HuH-7.5 (cell line): ENCODE measurements at regions not wholly inside any gene's neighbourhood (a gene's known extent, or its start where the extent isn't known, plus 50 kb on each side); places are given as distances from the start of the nearest gene placed in this dataset.

Source experiments
- DNase-seq: peaks from one replicate; pipeline ENCODE4 v3.0.0; 2011; ENCODE audit warnings: low spot score

GRCh38 chr6:54640911-54641310 is 205.7 kb upstream of the FAM83B start:
- no peak for DNase-seq

DNA sequence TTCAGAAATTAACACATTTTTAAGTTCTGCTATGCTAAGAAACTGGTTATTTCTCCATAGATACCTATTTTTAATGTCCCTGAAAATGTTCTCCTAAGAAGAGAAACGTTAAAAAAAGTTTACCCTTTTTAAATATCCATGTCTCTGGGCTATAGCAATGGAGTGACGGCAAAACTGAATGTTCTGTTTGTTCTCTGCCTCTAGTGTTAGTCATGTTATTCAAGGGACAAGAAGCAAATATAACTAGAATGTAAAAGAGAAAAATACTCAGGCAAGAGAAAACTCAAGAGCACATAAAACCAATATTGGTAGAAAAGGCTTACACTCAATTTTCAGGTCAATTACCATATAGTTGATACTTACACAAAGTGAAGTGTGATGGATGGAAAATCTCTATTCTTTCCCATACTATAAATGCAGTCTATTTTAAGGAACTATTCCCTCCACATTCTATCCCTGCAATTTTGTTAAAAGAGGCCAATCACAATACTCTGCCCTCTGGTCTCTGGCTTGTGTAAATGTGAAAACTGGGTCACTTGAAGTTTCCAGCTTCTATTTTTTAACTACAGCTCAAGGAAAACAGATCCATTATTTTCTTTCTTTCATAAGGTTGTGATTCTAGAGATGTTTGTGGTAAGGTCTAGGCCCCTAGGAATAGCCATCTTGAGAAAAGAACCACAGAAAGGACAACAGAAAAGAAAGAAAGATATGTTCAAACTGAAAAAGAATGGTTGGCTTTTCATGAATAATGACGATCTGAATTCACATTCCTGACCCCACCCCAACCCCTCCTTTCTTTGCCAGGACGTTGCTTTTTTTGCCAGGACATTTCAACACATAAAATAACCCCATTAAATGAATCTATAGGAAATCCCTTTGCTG is 200.3 kb upstream of the FAM83B start:
- no peak for DNase-seq

GRCh38 chr6:54646951-54647664 is 199.5 kb upstream of the FAM83B start:
- no peak for DNase-seq

DNA sequence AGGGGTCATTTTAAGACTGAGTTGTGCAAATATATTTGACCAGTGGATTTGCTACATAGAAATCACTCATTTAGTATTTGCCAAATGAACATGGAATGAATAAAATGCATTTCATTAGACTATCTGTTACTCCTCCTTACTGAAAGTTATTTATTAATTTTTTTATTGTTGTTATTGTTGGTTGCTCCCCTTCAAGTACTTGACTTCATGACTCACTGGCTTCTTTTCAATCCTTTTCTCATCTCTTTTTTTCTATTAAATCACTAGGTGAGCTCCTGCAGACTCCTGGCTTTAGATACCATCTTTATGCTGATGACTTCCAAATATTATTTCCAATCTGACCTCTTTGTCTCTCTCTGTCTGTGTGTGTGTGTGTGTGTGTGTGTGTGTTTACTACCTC is 192.2 kb upstream of the FAM83B start:
- DNase-seq, result no peak

DNA sequence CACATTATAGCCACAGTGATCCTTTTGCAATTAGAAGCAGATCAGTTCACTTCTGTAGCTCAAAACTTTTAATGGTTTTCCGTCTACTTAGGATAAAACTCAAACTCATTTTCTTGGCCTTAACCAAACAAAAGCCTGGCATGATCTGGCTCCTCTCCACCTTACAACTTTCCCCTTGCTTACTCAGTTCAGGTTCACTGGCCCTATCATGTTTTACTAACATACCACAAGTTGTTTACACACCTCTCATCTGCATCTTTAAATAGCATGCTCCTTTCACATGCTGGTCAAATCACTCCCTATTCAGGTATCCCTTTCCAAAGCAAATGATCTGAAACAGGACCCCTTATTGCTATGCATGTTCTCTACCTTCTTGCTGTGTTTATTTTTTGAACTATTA is 191.4 kb upstream of the FAM83B start:
- no peak for DNase-seq

DNA sequence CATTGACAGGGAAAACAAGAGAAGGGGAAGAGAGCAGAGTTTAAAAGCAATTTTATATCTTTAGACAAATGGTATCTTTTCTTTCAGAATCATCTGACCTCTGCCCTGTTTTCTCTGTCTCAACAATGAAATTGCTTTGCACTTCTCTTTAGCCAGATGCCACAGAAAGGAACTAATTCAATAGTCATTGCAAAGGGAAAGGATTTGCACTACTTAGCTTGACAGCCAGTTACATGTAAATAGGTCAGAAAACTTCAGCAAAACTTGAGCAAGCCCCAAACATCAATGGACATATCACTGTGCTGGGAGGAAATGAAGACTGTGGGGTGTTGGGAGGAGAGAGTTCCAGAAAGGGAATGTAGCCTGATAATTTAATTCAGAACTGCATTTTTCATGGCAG is 181.3 kb upstream of the FAM83B start:
- no peak for DNase-seq

DNA sequence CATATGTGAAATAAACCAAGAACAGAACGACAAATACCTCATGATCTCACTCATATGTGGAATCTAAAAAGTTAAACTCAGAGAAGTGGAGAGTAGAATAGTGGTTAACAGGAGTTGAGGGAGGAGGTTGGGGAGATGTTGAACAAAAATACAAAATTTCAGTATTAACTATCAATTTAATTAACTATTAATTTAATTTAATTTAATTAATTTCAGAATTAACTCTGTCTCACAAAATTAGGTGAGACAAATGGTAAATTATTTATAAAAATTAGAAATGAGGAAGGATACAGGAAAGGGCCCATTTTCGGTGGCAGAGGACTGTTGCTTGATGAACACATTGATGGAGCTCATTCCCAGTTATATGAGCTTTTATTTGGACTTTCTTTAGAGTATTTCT is 166.0 kb upstream of the FAM83B start:
- DNase-seq, result no peak

DNA sequence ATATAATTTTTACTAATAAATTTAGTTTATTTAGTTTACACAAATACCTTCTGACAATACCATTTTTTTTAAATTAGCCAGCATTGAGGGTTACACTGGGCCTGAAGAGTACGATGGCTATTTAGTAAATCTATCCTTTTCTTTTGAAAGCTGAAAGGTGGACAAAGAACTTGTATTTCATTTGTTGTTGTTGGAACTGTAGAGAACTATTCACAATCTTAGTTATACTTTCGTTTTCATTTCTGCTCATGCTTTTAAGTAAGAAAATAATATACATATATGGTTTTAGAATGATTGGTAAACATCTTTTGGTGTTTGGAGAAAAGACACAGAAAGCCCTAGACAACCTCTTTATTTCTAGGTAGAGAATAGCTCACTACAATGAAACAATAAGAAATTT is 165.3 kb upstream of the FAM83B start:
- DNase-seq, result no peak

DNA sequence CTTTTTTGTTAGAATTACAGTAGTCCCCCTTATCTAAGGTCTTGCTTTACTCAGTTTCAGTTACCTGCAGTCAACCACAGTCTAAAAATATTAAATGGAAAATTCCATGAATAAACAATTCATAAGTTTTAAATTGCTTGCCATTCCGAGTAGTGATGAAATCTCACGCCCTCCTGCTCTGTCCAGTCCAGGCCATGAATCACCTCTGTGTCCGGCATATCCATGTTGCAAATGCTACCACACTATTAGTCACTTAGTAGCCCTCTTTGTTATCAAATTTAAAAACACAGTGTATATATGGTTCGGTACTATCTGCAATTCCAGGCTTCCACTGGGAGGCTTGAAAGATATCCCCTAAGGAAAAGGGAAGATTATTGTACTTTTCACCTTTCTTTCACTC is 164.6 kb upstream of the FAM83B start:
- DNase-seq, result no peak

DNA sequence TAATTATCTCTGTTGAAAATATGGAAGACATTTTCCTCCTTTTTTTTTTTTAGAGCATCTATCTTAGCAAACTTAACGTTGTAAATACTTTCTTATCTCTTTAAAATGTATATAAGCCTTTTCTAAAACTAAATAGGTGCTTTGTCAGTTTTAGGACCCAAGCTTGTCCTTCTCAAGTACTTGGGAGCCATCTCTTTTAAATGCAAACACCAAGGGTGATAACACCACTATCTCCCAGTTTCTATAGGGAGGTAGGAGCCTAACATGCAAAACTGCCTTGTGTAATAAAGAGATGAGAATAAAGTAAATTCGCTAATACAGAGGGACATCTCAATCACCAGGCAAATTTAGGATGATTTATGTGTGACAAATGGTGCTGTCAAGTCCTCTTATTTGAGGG is 157.0 kb upstream of the FAM83B start:
- no peak for DNase-seq

GRCh38 chr6:54690596-54690995 is 156.0 kb upstream of the FAM83B start:
- DNase-seq, result no peak

GRCh38 chr6:54694928-54695532 is 151.5 kb upstream of the FAM83B start:
- DNase-seq, result no peak

- DNase-seq, result no peak
Measured at GRCh38 chr6:54695815-54696214, 150.8 kb upstream of the FAM83B start.

DNA sequence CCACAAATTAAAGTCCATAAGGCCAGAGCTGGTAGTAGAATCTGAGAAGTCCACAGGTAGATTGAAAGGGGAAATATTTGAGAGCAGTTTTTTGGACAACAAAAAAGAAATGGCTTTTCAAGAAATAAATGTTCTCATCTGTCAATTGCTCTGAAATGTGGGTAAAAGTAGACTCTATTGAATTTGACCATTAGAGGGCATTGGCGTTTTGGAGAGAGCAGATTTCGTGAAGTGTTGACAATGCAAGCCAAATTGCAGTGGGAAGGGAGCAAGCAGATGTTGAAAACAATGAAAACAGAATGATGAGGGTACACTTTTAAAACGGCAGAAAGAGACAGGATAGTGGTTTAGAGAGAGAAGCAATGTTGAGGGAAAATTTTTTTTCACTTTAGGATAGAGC is 149.1 kb upstream of the FAM83B start:
- DNase-seq, result no peak

DNA sequence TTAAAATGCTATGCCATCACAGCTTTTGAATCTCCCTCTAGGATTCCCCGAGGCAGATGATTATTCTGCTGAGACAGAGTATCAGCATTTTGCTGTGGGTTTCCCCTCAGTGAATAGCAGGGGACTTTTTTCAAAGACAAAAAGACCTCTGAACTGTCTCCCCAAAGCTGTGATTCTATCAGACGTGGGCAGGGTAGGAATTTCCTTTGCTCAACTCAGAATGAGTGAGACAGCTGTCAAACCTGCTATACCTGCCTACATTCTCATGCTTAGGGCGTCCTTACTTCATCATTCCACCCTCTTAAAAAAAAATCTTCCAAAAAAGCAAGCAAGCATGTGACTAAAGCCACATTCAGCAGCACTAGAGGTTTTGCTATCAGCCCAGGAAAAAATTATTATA is 147.6 kb upstream of the FAM83B start:
- no peak for DNase-seq

GRCh38 chr6:54700158-54700557 is 146.4 kb upstream of the FAM83B start:
- no peak for DNase-seq

DNA sequence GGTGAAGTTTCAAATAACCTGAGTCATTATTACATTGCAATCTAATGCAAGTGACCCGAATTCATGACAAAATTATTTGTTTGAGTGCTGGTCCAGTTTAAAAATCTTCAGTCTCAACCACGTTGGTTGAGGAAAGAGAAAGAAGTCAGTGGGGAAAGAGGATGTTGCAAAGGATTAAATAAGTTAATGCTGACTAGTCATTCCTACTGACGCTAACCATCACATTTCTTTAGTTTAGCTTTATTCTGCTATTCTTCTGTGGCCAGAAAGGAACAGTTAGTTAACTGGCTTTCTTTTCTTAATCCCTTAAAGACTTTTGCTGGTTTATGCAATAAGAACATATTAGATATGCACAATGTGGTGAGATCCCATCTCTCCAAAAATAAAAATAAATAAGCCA is 143.8 kb upstream of the FAM83B start:
- DNase-seq, result no peak

GRCh38 chr6:54706391-54706790 is 140.2 kb upstream of the FAM83B start:
- DNase-seq, result no peak

- DNase-seq, result no peak
Measured at GRCh38 chr6:54706844-54707605, 139.5 kb upstream of the FAM83B start.

GRCh38 chr6:54710456-54710855 is 136.1 kb upstream of the FAM83B start:
- no peak for DNase-seq

GRCh38 chr6:54716010-54716409 is 130.6 kb upstream of the FAM83B start:
- no peak for DNase-seq

GRCh38 chr6:54716877-54717276 is 129.7 kb upstream of the FAM83B start:
- DNase-seq, result no peak
